GM12891 (cell line): ENCODE measurements at regions not wholly inside any gene's neighbourhood (a gene's known extent, or its start where the extent isn't known, plus 50 kb on each side); places are given as distances from the start of the nearest gene placed in this dataset.
"Not testable (repeated sequence)": the region's sequence is repeated elsewhere in the genome, so short reads cannot be mapped to it uniquely, and the experiment has no call there.

Source experiments
- POLR2A ChIP-seq: IDR thresholded peaks from 2 replicates; pipeline ENCODE4 v1.6.1; 2011; ENCODE audit warnings: low read depth, low read length, control low read depth
- POLR2AphosphoS5 ChIP-seq: IDR thresholded peaks from 2 replicates; pipeline ENCODE4 v1.6.1; 2011; ENCODE audit warnings: low read depth, low read length, control low read depth
- TAF1 ChIP-seq: IDR thresholded peaks from 2 replicates; pipeline ENCODE4 v1.6.1; 2011; ENCODE audit warnings: low read depth, low read length, control low read depth

- not testable (repeated sequence) for TF ChIP-seq POLR2AphosphoS5, TAF1, POLR2A
Observed at GRCh38 chr21:27893619-27894018, 926.7 kb upstream of the ADAMTS5 start.
